Spleen (tissue), 11 donors: ENCODE measurements at regions not wholly inside any gene's neighbourhood (a gene's known extent, or its start where the extent isn't known, plus 50 kb on each side); places are given as distances from the start of the nearest gene placed in this dataset.

Source experiments
- DNase-seq: peaks from one replicate; pipeline ENCODE4 v3.0.0-alpha.2; 2020
- H3K27ac ChIP-seq, 8 donors: fragments of 200-600 bp; sonication (generic) in 7 of 8; 1 replicate in 4 of 8; 2 replicates in 4 of 8; pipeline versions ENCODE4 v1.5.0 to v1.8.0; 2016 to 2021; ENCODE audit warnings: inconsistent platforms in 4 of 8, mild to moderate bottlenecking in 4 of 8, moderate library complexity in 1 of 8
- H3K27me3 ChIP-seq, 7 donors: fragments of 200-600 bp; sonication (generic) in 6 of 7; replicated peaks in 1 of 7; 1 replicate in 4 of 7; 2 replicates in 3 of 7; pipeline versions ENCODE4 v1.5.0 to v1.8.0; 2016 to 2021; ENCODE audit warnings: inconsistent platforms in 3 of 7, mild to moderate bottlenecking in 1 of 7
- H3K36me3 ChIP-seq, 6 donors: fragments of 200-600 bp; sonication (generic) in 5 of 6; 1 replicate in 4 of 6; 2 replicates in 2 of 6; pipeline versions ENCODE4 v1.5.0 to v1.8.0; 2016 to 2021; ENCODE audit warnings: inconsistent platforms in 2 of 6
- H3K4me1 ChIP-seq, 6 donors: fragments of 200-600 bp; sonication (generic) in 5 of 6; 1 replicate in 3 of 6; 2 replicates in 3 of 6; pipeline versions ENCODE4 v1.5.0 to v1.8.0; 2016 to 2021; ENCODE audit warnings: inconsistent platforms in 3 of 6
- H3K4me3 ChIP-seq, 8 donors: fragments of 200-600 bp; sonication (generic) in 7 of 8; 1 replicate in 4 of 8; 2 replicates in 4 of 8; pipeline versions ENCODE4 v1.5.0 to v1.8.0; 2016 to 2021; ENCODE audit warnings: inconsistent platforms in 4 of 8, mild to moderate bottlenecking in 4 of 8, moderate library complexity in 2 of 8
- H3K9me3 ChIP-seq, 8 donors: fragments of 200-600 bp; sonication (generic) in 7 of 8; 1 replicate in 4 of 8; 2 replicates in 4 of 8; pipeline versions ENCODE4 v1.5.0 to v1.8.0; 2016 to 2021; ENCODE audit warnings: inconsistent platforms in 4 of 8
- POLR2A ChIP-seq, 3 donors: fragments of 450-650 bp; IDR thresholded peaks; one replicate each; pipeline ENCODE4 v1.5.1; 2017; ENCODE audit warnings: antibody characterized with exemption in 3 of 3, mild to moderate bottlenecking in 1 of 3
- POLR2AphosphoS5 ChIP-seq, 3 donors: sonication (generic); formaldehyde crosslinking; IDR thresholded peaks; one replicate each; pipeline ENCODE4 v1.5.1; 2017; ENCODE audit warnings: antibody characterized with exemption in 3 of 3
- WGBS, 5 donors: extraction: QIAGEN DNeasy Blood & Tissue Kit in 3 of 5; methylation state at CpG; one replicate each; pipeline versions ENCODE4 v1.1.5 to v1.1.7; 2013 to 2018; 5-methylcytosine and 5-hydroxymethylcytosine counted together
- intact Hi-C: fragments of 100-400 bp; cut with DNase I; formaldehyde crosslinking; loops from one replicate; pipeline ENCODE4 v1.15.0; 2023; ENCODE audit warnings: low total_unique reads
- TF ChIP-seq, protein P1 (sequence below), 11 experiments: fragments of 200-600 bp in 7 of 11; fragments of 450-650 bp in 4 of 11; sonication (generic) in 4 of 11; IDR thresholded peaks in 8 of 11; conservative IDR thresholded peaks in 3 of 11; 1 replicate in 7 of 11; 2 replicates in 4 of 11; pipeline versions ENCODE4 v1.4.0 to v1.8.0; 2016 to 2021; ENCODE audit warnings: antibody characterized with exemption in 11 of 11, inconsistent platforms in 4 of 11, mild to moderate bottlenecking in 1 of 11
- donor health status: healthy with polysubstance abuse.
- donor health status: DM: no; HTN: no; CAD: no; lungs with moderate emphysema.
- donor health status: DM: no; HTN: no; CAD: no.
- donor health status: Bipolar disorder and iron deficiency.
- donor health status: healthy.
- donor health status: DM: no; HTN: no; CAD: no.
- donor health status: DM: yes; HTN: yes; CAD: no.

DNA sequence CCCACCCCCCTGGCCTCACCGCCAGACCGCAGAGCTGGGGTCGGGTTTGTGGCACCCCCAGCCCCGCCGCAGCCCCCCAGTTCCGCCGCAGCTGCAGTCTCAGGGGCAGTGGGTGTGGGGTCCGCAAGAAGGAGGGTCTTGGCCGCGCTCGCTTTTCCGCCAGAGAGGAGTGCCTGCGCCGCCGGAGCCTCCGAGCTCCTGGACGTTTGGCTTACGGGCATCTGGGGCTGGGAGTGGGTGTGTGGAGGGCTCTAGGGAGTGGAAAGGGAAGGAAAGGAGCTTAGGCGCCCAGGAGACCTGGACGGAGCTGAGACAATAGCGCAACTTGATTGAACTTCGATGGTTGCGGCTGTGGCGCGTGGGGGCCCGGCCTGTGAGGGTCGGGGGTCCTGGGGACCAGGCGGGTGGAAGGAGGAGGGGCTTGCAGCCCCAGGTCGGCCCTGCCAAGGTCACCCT lies 88.8 kb upstream of the IPO9 start:
- no peak for DNase-seq
- Histone ChIP-seq H3K36me3 (no peaks in the 10 kb centered on the region), H3K4me3 (peak overlapping the region; percentile 47 to 90 (median 59)), H3K27ac (peak overlapping the region in 4 of 8 donors; percentile 13 to 67 (median 51)), H3K27me3 (peaks cover 0 to 27% (median 5%) of the 10 kb centered on the region in 7 donors), H3K4me1 (peaks cover 0 to 53% (median 36%) of the 10 kb centered on the region in 6 donors), H3K9me3 (no peaks in the 10 kb centered on the region)
- TF ChIP-seq POLR2AphosphoS5 (IDR thresholded peaks at IDR 0.05) (no peak), POLR2A (IDR thresholded peaks at IDR 0.05) (no peak)
- TF ChIP-seq, protein P1, sequence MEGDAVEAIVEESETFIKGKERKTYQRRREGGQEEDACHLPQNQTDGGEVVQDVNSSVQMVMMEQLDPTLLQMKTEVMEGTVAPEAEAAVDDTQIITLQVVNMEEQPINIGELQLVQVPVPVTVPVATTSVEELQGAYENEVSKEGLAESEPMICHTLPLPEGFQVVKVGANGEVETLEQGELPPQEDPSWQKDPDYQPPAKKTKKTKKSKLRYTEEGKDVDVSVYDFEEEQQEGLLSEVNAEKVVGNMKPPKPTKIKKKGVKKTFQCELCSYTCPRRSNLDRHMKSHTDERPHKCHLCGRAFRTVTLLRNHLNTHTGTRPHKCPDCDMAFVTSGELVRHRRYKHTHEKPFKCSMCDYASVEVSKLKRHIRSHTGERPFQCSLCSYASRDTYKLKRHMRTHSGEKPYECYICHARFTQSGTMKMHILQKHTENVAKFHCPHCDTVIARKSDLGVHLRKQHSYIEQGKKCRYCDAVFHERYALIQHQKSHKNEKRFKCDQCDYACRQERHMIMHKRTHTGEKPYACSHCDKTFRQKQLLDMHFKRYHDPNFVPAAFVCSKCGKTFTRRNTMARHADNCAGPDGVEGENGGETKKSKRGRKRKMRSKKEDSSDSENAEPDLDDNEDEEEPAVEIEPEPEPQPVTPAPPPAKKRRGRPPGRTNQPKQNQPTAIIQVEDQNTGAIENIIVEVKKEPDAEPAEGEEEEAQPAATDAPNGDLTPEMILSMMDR (IDR thresholded peaks at IDR 0.05 in 8 of 11, conservative IDR thresholded peaks at IDR 0.05 in 3 of 11): no peak
- 2 to 8% (median 3%) methylated on average over 23 to 29 of the region's 29 CpGs for WGBS, 5 donors
- intact Hi-C loops: no loop called here

DNA sequence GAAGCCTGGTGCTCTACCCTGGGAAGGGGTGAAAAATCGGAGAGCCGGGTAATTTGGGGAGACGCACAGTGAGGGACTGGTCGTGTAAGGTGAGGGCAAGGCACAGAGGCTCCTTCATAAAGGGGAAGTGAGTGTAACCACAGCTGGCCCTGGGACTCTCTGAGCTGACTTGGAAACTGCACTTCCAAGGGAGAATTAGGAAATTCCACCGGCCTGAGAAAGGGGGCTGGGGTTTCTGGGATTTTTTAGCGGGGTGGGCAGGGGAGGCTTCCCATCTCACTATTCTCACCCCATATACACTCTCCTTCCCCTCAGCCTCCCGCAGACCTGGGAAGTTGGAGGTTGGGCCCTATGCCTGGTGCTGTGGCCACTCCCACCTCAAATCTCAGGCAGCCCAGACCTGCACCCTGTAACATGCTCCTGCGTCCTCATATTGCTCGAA lies 88.3 kb upstream of the IPO9 start:
- peaks cover 0 to 53% (median 36%) of the 10 kb centered on the region in 6 donors for H3K4me1 ChIP-seq
- no peaks in the 10 kb centered on the region for H3K9me3 ChIP-seq
- 21 to 25% (median 22%) methylated on average over 8 to 9 of the region's 9 CpGs for WGBS, 5 donors
- no peaks in the 10 kb centered on the region for H3K36me3 ChIP-seq
- peaks cover 0 to 27% (median 5%) of the 10 kb centered on the region in 7 donors for H3K27me3 ChIP-seq
- intact Hi-C loops: no loop called here
- H3K4me3 ChIP-seq: peak overlapping the region; percentile 47 to 90 (median 59)
- TF ChIP-seq, protein P1 (IDR thresholded peaks at IDR 0.05 in 8 of 11, conservative IDR thresholded peaks at IDR 0.05 in 3 of 11): no peak
- no peak for TF ChIP-seq POLR2AphosphoS5 (IDR thresholded peaks at IDR 0.05)
- no peak for TF ChIP-seq POLR2A (IDR thresholded peaks at IDR 0.05)
- H3K27ac ChIP-seq: peak overlapping the region in 3 of 8 donors; percentile 13 to 67 (median 55)
- no peak for DNase-seq

DNA sequence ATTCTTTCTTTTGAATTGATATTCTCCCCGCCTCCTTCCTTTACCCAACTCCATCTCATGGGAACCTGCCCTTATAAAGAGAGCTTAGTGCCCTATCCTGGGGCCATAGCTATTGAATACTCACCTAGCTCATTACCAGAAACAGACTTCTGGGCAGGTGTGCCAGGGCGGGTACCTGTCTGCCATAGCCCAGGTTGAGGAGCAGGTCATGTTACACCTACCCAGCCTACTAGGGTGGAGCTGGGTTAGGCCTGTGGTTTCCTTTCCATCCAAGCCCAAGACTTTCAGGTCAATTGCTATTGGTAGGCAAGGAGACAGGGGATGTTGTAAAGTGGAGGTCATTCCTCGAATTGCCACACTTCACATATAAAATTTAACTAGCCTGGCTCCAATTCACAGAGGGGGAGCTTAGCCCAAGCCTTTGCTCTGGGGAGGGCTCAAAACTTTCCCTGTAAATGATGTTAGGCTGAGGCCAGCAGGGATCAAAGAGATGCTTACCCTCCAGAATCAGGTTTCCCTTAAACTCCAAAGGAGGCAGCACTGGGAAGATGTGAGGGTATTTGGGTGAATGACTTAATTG lies 87.1 kb upstream of the IPO9 start:
- WGBS, 5 donors: 79 to 96% (median 90%) methylated on average over 3 of the region's 3 CpGs
- Histone ChIP-seq H3K36me3 (no peaks in the 10 kb centered on the region), H3K4me3 (no peak overlapping the region), H3K27ac (no peak overlapping the region), H3K27me3 (peaks cover 0 to 27% (median 5%) of the 10 kb centered on the region in 7 donors), H3K9me3 (no peaks in the 10 kb centered on the region), H3K4me1 (peaks cover 0 to 46% (median 32%) of the 10 kb centered on the region in 6 donors)
- DNase-seq: no peak
- intact Hi-C loops: no loop called here
- TF ChIP-seq POLR2A (IDR thresholded peaks at IDR 0.05) (no peak), POLR2AphosphoS5 (IDR thresholded peaks at IDR 0.05) (no peak)
- TF ChIP-seq, protein P1 (IDR thresholded peaks at IDR 0.05 in 8 of 11, conservative IDR thresholded peaks at IDR 0.05 in 3 of 11): no peak

DNA sequence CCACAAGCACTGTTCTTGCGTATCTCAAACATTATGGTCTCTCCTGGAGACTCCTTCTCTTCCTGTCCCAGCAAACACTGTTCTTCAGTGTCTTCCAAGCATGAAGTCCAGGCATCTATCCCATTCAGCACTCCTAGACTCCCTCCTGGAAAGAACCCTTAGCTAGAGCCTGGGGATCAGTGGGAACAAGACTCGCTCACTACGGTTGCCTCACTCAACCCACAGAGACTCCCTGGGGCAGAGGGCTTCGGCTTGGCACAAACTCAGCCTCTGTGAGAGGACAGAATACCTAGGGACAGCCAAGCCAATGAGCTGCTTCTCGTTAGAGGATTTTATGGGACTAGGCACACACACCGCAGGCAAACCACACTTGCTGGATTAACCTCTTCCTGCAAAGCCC lies 86.5 kb upstream of the IPO9 start:
- Histone ChIP-seq H3K4me3 (no peak overlapping the region), H3K9me3 (no peaks in the 10 kb centered on the region), H3K4me1 (peaks cover 0 to 40% (median 28%) of the 10 kb centered on the region in 6 donors), H3K27ac (no peak overlapping the region), H3K36me3 (no peaks in the 10 kb centered on the region), H3K27me3 (peaks cover 0 to 27% (median 5%) of the 10 kb centered on the region in 7 donors)
- intact Hi-C loops: no loop called here
- DNase-seq: no peak
- TF ChIP-seq POLR2A (IDR thresholded peaks at IDR 0.05) (no peak), POLR2AphosphoS5 (IDR thresholded peaks at IDR 0.05) (no peak)
- TF ChIP-seq, protein P1 (IDR thresholded peaks at IDR 0.05 in 8 of 11, conservative IDR thresholded peaks at IDR 0.05 in 3 of 11): no peak
- 68 to 76% (median 73%) methylated on average over 6 of the region's 6 CpGs for WGBS, 5 donors
